ENCODE measurements at regions not wholly inside any gene's neighbourhood (a gene's known extent, or its start where the extent isn't known, plus 50 kb on each side); places are given as distances from the start of the nearest gene placed in this dataset.

- DNase-seq (ENCODE audit: low read depth, low spot score), result no peak
These were observed 266.8 kb upstream of the NECTIN3 start for GRCh38 chr3:110804856-110805255.

- DNase-seq (ENCODE audit: low read depth, low spot score), result no peak
These were observed 264.7 kb upstream of the NECTIN3 start for GRCh38 chr3:110806924-110807323.

GRCh38 chr3:110808630-110809029, 263.0 kb upstream of the NECTIN3 start:
- DNase-seq (ENCODE audit: low read depth, low spot score), result no peak

- no peak for DNase-seq (ENCODE audit: low read depth, low spot score)
These were observed 261.3 kb upstream of the NECTIN3 start for GRCh38 chr3:110810356-110810755.

- DNase-seq (ENCODE audit: low read depth, low spot score), result no peak
These were observed 260.6 kb upstream of the NECTIN3 start for GRCh38 chr3:110811050-110811449.

GRCh38 chr3:110813541-110813940, 258.1 kb upstream of the NECTIN3 start:
- no peak for DNase-seq (ENCODE audit: low read depth, low spot score)

GRCh38 chr3:110814170-110815007, 257.2 kb upstream of the NECTIN3 start:
- DNase-seq (ENCODE audit: low read depth, low spot score), result peak; percentile 59

GRCh38 chr3:110815008-110815583, 256.5 kb upstream of the NECTIN3 start:
- DNase-seq (ENCODE audit: low read depth, low spot score), result peak; percentile 18

- no peak for DNase-seq (ENCODE audit: low read depth, low spot score)
These were observed 255.6 kb upstream of the NECTIN3 start for GRCh38 chr3:110816008-110816407.

- DNase-seq (ENCODE audit: low read depth, low spot score), result no peak
These were observed 250.0 kb upstream of the NECTIN3 start for GRCh38 chr3:110821586-110821985.

- no peak for DNase-seq (ENCODE audit: low read depth, low spot score)
These were observed 248.6 kb upstream of the NECTIN3 start for GRCh38 chr3:110822971-110823370.

- no peak for DNase-seq (ENCODE audit: low read depth, low spot score)
These were observed 224.6 kb upstream of the NECTIN3 start for GRCh38 chr3:110846971-110847370.

GRCh38 chr3:110849064-110849463, 222.6 kb upstream of the NECTIN3 start:
- no peak for DNase-seq (ENCODE audit: low read depth, low spot score)

GRCh38 chr3:110851736-110852135, 219.9 kb upstream of the NECTIN3 start:
- DNase-seq (ENCODE audit: low read depth, low spot score), result no peak

- DNase-seq (ENCODE audit: low read depth, low spot score), result no peak
These were observed 216.4 kb upstream of the NECTIN3 start for GRCh38 chr3:110855207-110855606.

- no peak for DNase-seq (ENCODE audit: low read depth, low spot score)
These were observed 214.7 kb upstream of the NECTIN3 start for GRCh38 chr3:110856916-110857315.

GRCh38 chr3:110858549-110858948, 213.1 kb upstream of the NECTIN3 start:
- no peak for DNase-seq (ENCODE audit: low read depth, low spot score)

GRCh38 chr3:110859336-110859735, 212.3 kb upstream of the NECTIN3 start:
- DNase-seq (ENCODE audit: low read depth, low spot score), result no peak

- DNase-seq (ENCODE audit: low read depth, low spot score), result no peak
These were observed 211.6 kb upstream of the NECTIN3 start for GRCh38 chr3:110859993-110860392.

GRCh38 chr3:110865934-110866333, 205.7 kb upstream of the NECTIN3 start:
- DNase-seq (ENCODE audit: low read depth, low spot score), result no peak

- DNase-seq (ENCODE audit: low read depth, low spot score), result no peak
These were observed 203.5 kb upstream of the NECTIN3 start for GRCh38 chr3:110868106-110868505.

- no peak for DNase-seq (ENCODE audit: low read depth, low spot score)
These were observed 201.9 kb upstream of the NECTIN3 start for GRCh38 chr3:110869736-110870135.

GRCh38 chr3:110871869-110872268, 199.7 kb upstream of the NECTIN3 start:
- no peak for DNase-seq (ENCODE audit: low read depth, low spot score)
